ENCODE measurements at regions not wholly inside any gene's neighbourhood (a gene's known extent, or its start where the extent isn't known, plus 50 kb on each side); places are given as distances from the start of the nearest gene placed in this dataset.

DNA sequence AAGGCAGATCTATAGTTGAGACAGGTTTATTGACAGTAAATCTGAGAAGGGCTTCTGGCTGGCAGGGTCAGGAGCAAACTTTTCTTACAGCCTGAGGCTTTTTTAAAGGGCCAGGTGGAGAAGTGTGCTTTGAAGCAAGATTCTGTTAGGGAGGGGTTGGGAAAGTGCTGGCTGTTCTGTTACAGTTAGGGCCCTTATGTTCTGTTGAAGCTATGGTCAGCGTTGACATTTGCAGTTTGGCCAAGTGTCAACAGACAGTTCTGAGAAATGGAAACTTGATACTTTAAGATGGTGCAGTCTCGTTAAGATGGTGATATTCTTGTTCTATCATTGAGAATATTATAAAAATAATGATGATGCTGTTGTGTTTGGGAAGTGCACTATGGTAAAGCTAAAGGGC is 154.2 kb downstream of the RDH14 start:
- no peaks in the 10 kb centered on the region for H3K4me1 ChIP-seq
- H3K4me3 ChIP-seq, result no peak overlapping the region
- H3K9me3 ChIP-seq, result no peaks in the 10 kb centered on the region
- H3K9ac ChIP-seq (ENCODE audit: low read depth in 2 of 2, low read length in 2 of 2), result no peak overlapping the region
- no peaks in the 10 kb centered on the region for H3K36me3 ChIP-seq
- no peak for DNase-seq
- H3K27me3 ChIP-seq, result no peaks in the 10 kb centered on the region
- TF ChIP-seq, protein P1, sequence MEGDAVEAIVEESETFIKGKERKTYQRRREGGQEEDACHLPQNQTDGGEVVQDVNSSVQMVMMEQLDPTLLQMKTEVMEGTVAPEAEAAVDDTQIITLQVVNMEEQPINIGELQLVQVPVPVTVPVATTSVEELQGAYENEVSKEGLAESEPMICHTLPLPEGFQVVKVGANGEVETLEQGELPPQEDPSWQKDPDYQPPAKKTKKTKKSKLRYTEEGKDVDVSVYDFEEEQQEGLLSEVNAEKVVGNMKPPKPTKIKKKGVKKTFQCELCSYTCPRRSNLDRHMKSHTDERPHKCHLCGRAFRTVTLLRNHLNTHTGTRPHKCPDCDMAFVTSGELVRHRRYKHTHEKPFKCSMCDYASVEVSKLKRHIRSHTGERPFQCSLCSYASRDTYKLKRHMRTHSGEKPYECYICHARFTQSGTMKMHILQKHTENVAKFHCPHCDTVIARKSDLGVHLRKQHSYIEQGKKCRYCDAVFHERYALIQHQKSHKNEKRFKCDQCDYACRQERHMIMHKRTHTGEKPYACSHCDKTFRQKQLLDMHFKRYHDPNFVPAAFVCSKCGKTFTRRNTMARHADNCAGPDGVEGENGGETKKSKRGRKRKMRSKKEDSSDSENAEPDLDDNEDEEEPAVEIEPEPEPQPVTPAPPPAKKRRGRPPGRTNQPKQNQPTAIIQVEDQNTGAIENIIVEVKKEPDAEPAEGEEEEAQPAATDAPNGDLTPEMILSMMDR (IDR thresholded peaks at IDR 0.05), result no peak
- no peak overlapping the region for H3K27ac ChIP-seq
- intact Hi-C loops (cut with DNase I), result no loop called here

DNA sequence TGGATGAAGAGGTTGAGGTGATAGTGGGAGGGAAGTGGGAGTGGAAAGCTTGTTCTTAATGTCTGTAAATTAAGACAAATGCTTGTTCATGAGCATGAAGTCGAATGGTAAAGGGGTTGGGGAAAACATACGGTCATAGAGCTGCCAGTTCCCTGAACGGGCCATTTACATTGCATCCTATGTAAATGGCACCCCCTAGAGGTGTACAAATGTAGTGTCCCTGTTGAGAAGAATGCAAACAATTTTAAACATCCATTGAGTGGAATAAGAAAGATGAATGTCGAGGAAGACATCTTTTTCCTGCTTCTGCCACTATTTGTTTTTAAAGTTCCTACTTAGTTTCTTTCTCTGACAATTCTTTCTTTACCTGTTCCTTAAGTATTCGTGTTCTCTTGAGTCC is 155.7 kb downstream of the RDH14 start:
- intact Hi-C loops (cut with DNase I), result no loop called here

DNA sequence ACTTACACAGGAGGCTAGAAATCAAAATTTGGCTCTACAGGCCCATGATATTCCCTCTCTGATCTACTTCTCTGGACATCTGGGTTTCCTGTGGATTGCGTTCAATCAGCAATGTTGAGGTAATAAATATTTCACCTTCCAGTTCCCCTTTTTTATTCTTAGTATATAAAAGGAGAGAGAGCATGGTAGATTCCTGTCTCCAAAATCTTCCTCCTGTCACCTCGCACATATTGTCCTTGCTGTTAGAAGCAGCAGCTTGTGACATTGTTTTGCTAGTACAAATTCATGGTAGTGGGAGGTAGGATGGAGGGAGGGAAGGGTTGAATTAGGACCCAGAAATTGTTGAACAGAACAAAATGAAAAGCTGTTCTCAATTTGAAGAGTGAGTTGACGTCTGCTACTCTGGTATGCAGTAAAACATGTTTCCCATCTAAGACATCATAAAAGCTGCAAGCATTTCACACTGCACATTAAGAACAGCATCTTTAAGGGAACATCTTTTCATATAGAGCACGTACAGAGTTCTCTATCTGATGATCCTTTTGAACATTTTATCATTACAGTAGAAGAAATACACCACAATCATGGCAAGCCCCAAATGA is 156.4 kb downstream of the RDH14 start:
- DNase-seq, result no peak
- H3K4me3 ChIP-seq, result no peak overlapping the region
- H3K9me3 ChIP-seq, result no peaks in the 10 kb centered on the region
- H3K27me3 ChIP-seq, result no peaks in the 10 kb centered on the region
- H3K27ac ChIP-seq, result no peak overlapping the region
- H3K36me3 ChIP-seq, result no peaks in the 10 kb centered on the region
- no peak overlapping the region for H3K9ac ChIP-seq (ENCODE audit: low read depth in 2 of 2, low read length in 2 of 2)
- TF ChIP-seq, protein P1 (IDR thresholded peaks at IDR 0.05), result no peak
- H3K4me1 ChIP-seq, result no peaks in the 10 kb centered on the region
- intact Hi-C loops (cut with DNase I), result no loop called here

More for the DNA sequence above, 155.7 kb downstream of the RDH14 start:
- TF ChIP-seq, protein P1 (IDR thresholded peaks at IDR 0.05), result no peak
- Histone ChIP-seq H3K36me3 (no peaks in the 10 kb centered on the region), H3K4me3 (no peak overlapping the region), H3K27me3 (no peaks in the 10 kb centered on the region), H3K9me3 (no peaks in the 10 kb centered on the region), H3K4me1 (no peaks in the 10 kb centered on the region), H3K27ac (no peak overlapping the region), H3K9ac (ENCODE audit: low read depth in 2 of 2, low read length in 2 of 2) (no peak overlapping the region)
- no peak for DNase-seq

DNA sequence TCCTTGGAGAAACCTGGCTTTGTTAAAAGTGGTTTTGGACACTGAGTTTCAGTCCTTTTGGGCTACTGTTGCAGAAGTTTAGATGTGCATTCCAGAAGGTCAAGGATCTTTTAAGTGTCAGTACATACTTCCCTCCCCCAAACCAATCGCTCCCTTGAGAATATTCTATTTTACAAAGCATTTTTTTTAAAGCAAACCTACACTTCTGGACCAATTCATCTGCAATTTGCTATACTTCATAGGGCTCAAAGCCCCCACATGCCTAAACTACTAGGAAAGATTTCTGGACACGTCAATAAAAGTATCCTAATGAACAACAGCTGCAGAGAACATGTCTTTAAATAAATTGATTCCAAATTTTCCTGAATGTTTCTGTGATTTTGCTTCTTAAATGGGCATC is 157.6 kb downstream of the RDH14 start:
- no peak overlapping the region for H3K9ac ChIP-seq (ENCODE audit: low read depth in 2 of 2, low read length in 2 of 2)
- intact Hi-C loops (cut with DNase I), result no loop called here
- no peaks in the 10 kb centered on the region for H3K27me3 ChIP-seq
- H3K4me1 ChIP-seq, result no peaks in the 10 kb centered on the region
- no peak overlapping the region for H3K4me3 ChIP-seq
- DNase-seq, result no peak
- H3K9me3 ChIP-seq, result no peaks in the 10 kb centered on the region
- H3K36me3 ChIP-seq, result no peaks in the 10 kb centered on the region
- TF ChIP-seq, protein P1 (IDR thresholded peaks at IDR 0.05), result no peak
- H3K27ac ChIP-seq, result no peak overlapping the region

DNA sequence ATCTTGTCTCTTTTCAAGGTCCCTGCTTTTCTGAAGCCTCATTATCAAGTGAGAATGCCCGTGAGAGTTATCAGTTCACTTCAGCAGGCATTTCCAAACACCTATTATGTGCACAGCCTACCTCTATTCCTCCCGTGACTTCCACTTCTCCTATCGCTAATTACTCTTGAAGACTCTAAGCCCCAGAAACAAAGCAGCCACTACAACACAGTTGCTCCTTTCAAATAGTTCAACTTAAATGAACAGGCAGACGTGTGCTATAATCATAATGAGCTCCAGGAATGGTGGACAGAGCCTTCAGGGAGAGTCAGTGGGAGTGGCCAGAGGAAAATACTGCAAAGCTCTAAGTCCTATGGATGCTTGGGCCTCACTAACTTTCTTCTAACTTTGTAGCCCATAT is 159.0 kb downstream of the RDH14 start:
- Histone ChIP-seq H3K4me3 (no peak overlapping the region), H3K9me3 (no peaks in the 10 kb centered on the region), H3K27me3 (no peaks in the 10 kb centered on the region), H3K27ac (no peak overlapping the region), H3K9ac (ENCODE audit: low read depth in 2 of 2, low read length in 2 of 2) (no peak overlapping the region), H3K36me3 (no peaks in the 10 kb centered on the region), H3K4me1 (no peaks in the 10 kb centered on the region)
- DNase-seq, result no peak
- TF ChIP-seq, protein P1 (IDR thresholded peaks at IDR 0.05), result no peak
- intact Hi-C loops (cut with DNase I), result no loop called here

Data from colonic mucosa (tissue), 4 donors.